ENCODE measurements at regions not wholly inside any gene's neighbourhood (a gene's known extent, or its start where the extent isn't known, plus 50 kb on each side); places are given as distances from the start of the nearest gene placed in this dataset.

DNA sequence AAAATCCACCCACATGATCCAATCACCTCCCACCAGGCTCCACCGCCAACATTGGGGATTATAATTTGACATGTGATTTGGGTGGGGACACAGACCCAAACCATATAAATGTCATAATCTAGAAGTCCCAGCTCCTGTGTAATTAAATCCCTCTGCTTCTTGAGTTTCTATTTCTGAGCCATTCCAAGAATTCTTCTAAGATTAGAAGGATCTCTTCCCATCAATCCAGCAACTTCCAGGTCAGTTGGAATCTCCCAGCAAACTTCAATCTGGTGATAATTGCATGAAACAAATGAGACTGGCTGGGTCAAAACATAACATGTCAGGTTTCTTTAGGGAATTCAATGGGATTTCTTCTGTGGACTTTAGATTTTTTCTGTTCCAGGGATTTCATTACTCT, 127.8 kb upstream of the CDH5 start:
- Histone ChIP-seq H3K9me3 (no peaks in the 10 kb centered on the region), H3K27me3 (no peaks in the 10 kb centered on the region), H3K36me3 (no peaks in the 10 kb centered on the region), H3K27ac (no peak overlapping the region), H3K4me3 (no peak overlapping the region), H3K4me1 (no peaks in the 10 kb centered on the region)
- intact Hi-C loops (cut with DNase I; ENCODE audit: low total_unique reads) = no loop called here
- DNase-seq = no peak
- no peak for TF ChIP-seq CTCF (IDR thresholded peaks at IDR 0.05)
- TF ChIP-seq POLR2A (IDR thresholded peaks at IDR 0.05) = no peak

DNA sequence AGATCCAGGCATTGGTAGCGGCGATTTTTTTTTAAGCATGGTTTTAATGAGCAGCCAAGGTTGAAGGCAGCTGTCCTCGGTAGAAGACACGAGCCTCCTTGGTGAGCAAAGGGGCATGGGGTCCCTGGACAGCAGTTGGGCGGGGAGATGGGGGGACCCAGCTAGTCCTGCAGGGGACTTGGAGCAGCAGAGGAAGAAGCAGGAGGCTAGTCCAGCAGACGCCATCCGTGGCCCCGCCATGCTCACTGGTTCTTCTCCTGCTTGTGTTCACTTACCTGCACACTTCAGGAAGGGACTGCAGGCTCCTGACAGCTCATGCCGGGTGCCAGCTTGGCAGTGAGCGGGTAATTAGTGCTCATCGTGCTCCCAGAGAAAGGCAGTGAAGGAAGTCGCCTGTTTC, 130.2 kb upstream of the CDH5 start:
- H3K36me3 ChIP-seq = no peaks in the 10 kb centered on the region
- no peaks in the 10 kb centered on the region for H3K27me3 ChIP-seq
- H3K4me3 ChIP-seq = no peak overlapping the region
- DNase-seq = no peak
- no peaks in the 10 kb centered on the region for H3K9me3 ChIP-seq
- H3K27ac ChIP-seq = no peak overlapping the region
- no peaks in the 10 kb centered on the region for H3K4me1 ChIP-seq
- intact Hi-C loops (cut with DNase I; ENCODE audit: low total_unique reads) = no loop called here
- TF ChIP-seq CTCF (IDR thresholded peaks at IDR 0.05) = no peak
- TF ChIP-seq POLR2A (IDR thresholded peaks at IDR 0.05) = no peak

DNA sequence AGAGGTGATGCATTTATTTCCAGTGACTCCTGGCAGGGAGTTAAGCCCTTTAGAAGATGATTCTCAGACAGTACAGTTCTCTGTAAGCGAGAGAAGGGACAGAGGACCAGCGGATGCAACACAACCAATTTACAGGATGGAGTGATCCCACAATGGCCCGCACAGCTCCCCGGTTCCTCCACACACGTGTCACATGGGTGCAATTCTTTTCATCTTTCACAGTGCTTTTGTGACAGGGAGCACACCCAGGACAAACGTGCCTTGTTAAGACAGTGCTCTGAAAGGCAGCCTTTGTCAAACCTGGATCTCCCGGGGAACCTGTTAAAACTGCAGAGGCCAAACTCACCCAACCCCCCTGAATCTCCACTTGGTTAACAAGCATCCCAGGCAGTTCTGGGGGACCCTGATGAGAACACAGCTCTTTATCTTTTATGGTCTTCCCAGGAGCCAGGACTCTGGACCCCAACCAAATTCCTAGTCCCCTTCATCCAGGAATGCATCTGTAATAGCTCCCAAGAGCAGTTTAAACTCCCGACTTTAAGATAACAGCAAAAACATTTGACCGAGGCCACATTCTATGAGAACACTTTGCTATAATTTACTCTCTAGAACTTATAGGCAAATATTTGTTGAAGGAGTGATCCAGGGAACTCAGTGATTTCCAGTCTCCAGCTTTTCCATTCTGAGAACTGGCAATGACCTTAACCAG, 134.9 kb upstream of the CDH5 start:
- intact Hi-C loops (cut with DNase I; ENCODE audit: low total_unique reads) = no loop called here
- H3K9me3 ChIP-seq = no peaks in the 10 kb centered on the region

DNA sequence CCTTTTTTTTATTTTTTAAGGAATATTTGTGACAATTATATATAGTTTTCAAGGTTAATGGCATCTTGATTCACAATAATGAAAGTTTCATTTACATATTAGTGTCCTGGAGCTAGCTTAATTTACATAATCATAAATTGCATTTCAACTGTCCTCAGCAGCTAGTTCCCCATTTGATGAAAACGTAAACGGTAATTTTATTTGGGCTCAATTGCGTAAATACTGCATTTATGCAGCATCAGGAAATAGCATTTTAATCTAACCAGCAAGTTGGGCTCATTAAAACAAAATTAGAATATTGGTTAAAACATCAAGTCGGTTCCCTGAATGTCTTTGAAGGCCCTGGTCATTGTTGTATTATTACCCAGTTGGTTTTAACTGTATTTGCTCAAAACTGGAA, 136.8 kb upstream of the CDH5 start:
- TF ChIP-seq CTCF (IDR thresholded peaks at IDR 0.05) (no peak), POLR2A (IDR thresholded peaks at IDR 0.05) (no peak)
- Histone ChIP-seq H3K27ac (no peak overlapping the region), H3K4me1 (no peaks in the 10 kb centered on the region), H3K27me3 (no peaks in the 10 kb centered on the region), H3K9me3 (no peaks in the 10 kb centered on the region), H3K4me3 (no peak overlapping the region), H3K36me3 (no peaks in the 10 kb centered on the region)
- intact Hi-C loops (cut with DNase I; ENCODE audit: low total_unique reads) = no loop called here
- DNase-seq = no peak

More for the DNA sequence above, 134.9 kb upstream of the CDH5 start:
- Histone ChIP-seq H3K36me3 (no peaks in the 10 kb centered on the region), H3K4me3 (no peak overlapping the region), H3K27me3 (no peaks in the 10 kb centered on the region), H3K4me1 (no peaks in the 10 kb centered on the region), H3K27ac (no peak overlapping the region)
- TF ChIP-seq POLR2A (IDR thresholded peaks at IDR 0.05) (no peak), CTCF (IDR thresholded peaks at IDR 0.05) (no peak)
- DNase-seq = no peak

- no peak for DNase-seq
- H3K36me3 ChIP-seq = no peaks in the 10 kb centered on the region
- H3K4me1 ChIP-seq = no peaks in the 10 kb centered on the region
- intact Hi-C loops (cut with DNase I; ENCODE audit: low total_unique reads) = no loop called here
- no peaks in the 10 kb centered on the region for H3K27me3 ChIP-seq
- no peak overlapping the region for H3K27ac ChIP-seq
- H3K9me3 ChIP-seq = no peaks in the 10 kb centered on the region
- TF ChIP-seq CTCF (IDR thresholded peaks at IDR 0.05) = no peak
- no peak for TF ChIP-seq POLR2A (IDR thresholded peaks at IDR 0.05)
- H3K4me3 ChIP-seq = no peak overlapping the region
Observed at GRCh38 chr16:66228792-66229191, 137.7 kb upstream of the CDH5 start.

All from uterus (tissue), 3 donors.